OCI-LY1 (cell line): ENCODE measurements at regions not wholly inside any gene's neighbourhood (a gene's known extent, or its start where the extent isn't known, plus 50 kb on each side); places are given as distances from the start of the nearest gene placed in this dataset.
A peak's percentile ranks its signal among the peaks of the same experiment; 100 is the strongest.

Experiments used
- H2AFZ ChIP-seq: fragments of 200-600 bp; sonication (generic), shearing (Covaris generic); 2 replicates; pipeline ENCODE4 v1.6.0; 2014; ENCODE audit warnings: antibody characterized with exemption, mild to moderate bottlenecking, low read length
- H3F3A ChIP-seq: fragments of 200-600 bp; sonication (generic), shearing (Covaris generic); 2 replicates; pipeline ENCODE4 v1.6.0; 2014; ENCODE audit warnings: mild to moderate bottlenecking, antibody characterized with exemption, low read length, moderate library complexity; ENCODE audit not compliant: insufficient read depth
- H3K27ac ChIP-seq: fragments of 200-600 bp; sonication (generic); 2 replicates; pipeline ENCODE4 v1.5.1; 2014; ENCODE audit warnings: low read length, mixed run types, mild to moderate bottlenecking, low read depth; ENCODE audit not compliant: poor library complexity, severe bottlenecking
- H3K27me3 ChIP-seq: fragments of 200-600 bp; sonication (generic); 2 replicates; pipeline ENCODE4 v1.6.0; 2014; ENCODE audit warnings: antibody characterized with exemption, mild to moderate bottlenecking, low read length, moderate library complexity; ENCODE audit not compliant: insufficient read depth
- H3K36me3 ChIP-seq: fragments of 200-600 bp; sonication (generic); 2 replicates; pipeline ENCODE4 v1.6.1; 2014; ENCODE audit warnings: mild to moderate bottlenecking, antibody characterized with exemption, low read length, moderate library complexity, mixed read lengths; ENCODE audit not compliant: insufficient read depth
- H3K4me1 ChIP-seq: fragments of 200-600 bp; sonication (generic); 2 replicates; pipeline ENCODE4 v1.5.1; 2014; ENCODE audit warnings: mild to moderate bottlenecking, low read length, moderate library complexity; ENCODE audit not compliant: insufficient read depth, severe bottlenecking
- H3K4me2 ChIP-seq: fragments of 200-600 bp; sonication (generic), shearing (Covaris generic); 2 replicates; pipeline ENCODE4 v1.6.1; 2014; ENCODE audit warnings: low read length
- H3K4me3 ChIP-seq: fragments of 200-600 bp; sonication (generic); 2 replicates; pipeline ENCODE4 v1.5.1; 2014; ENCODE audit warnings: low read length, low read depth, mild to moderate bottlenecking, mixed read lengths; ENCODE audit not compliant: poor library complexity, severe bottlenecking
- H3K79me2 ChIP-seq: fragments of 200-600 bp; shearing (Covaris generic); 2 replicates; pipeline ENCODE4 v1.6.1; 2016; ENCODE audit warnings: mixed run types, low read length, mixed read lengths; ENCODE audit not compliant: insufficient read depth
- H3K9ac ChIP-seq: fragments of 200-600 bp; sonication (generic), shearing (Covaris generic); 2 replicates; pipeline ENCODE4 v1.6.1; 2014; ENCODE audit warnings: mild to moderate bottlenecking, low read length, mixed read lengths
- H3K9me2 ChIP-seq: fragments of 200-600 bp; sonication (generic), shearing (Covaris generic); 2 replicates; pipeline ENCODE4 v1.6.1; 2014; ENCODE audit warnings: low read depth, mild to moderate bottlenecking, low read length, mixed read lengths
- H3K9me3 ChIP-seq: fragments of 200-600 bp; shearing (Covaris generic); 2 replicates; pipeline ENCODE4 v1.6.1; 2014; ENCODE audit warnings: low read length, mixed read lengths
- H4K20me1 ChIP-seq: fragments of 200-600 bp; sonication (generic), shearing (Covaris generic); 2 replicates; pipeline ENCODE4 v1.6.0; 2016; ENCODE audit warnings: mild to moderate bottlenecking, low read length; ENCODE audit not compliant: insufficient read depth
- CTCF ChIP-seq: fragments of 200-600 bp; sonication (generic), shearing (Covaris generic); IDR thresholded peaks from 2 replicates; pipeline ENCODE4 v1.5.1; 2017; ENCODE audit warnings: mild to moderate bottlenecking, antibody characterized with exemption, low read length, moderate library complexity, mixed read lengths
- EZH2 ChIP-seq: fragments of 200-600 bp; sonication (generic), shearing (Covaris generic); IDR thresholded peaks from 2 replicates; pipeline ENCODE4 v1.8.0; 2017; ENCODE audit warnings: borderline replicate concordance, mixed run types, mild to moderate bottlenecking, antibody characterized with exemption, low read length, moderate library complexity, mixed read lengths

- H3F3A ChIP-seq = no peaks in the 10 kb centered on the region
- H3K4me3 ChIP-seq = no peak overlapping the region
- H3K36me3 ChIP-seq = no peaks in the 10 kb centered on the region; the same call in 1 of the 2 replicates
- H3K9ac ChIP-seq = no peak overlapping the region
- no peak overlapping the region for H2AFZ ChIP-seq
- H3K4me2 ChIP-seq = no peak overlapping the region
- no peak overlapping the region for H3K27ac ChIP-seq
- H3K9me3 ChIP-seq = peaks cover 7% of the 10 kb centered on the region; the same call in 1 of the 2 replicates
- TF ChIP-seq EZH2 (no peak), CTCF (no peak)
- H3K27me3 ChIP-seq = no peaks in the 10 kb centered on the region
- no peaks in the 10 kb centered on the region for H3K9me2 ChIP-seq
- H3K79me2 ChIP-seq = no peaks in the 10 kb centered on the region
- H4K20me1 ChIP-seq = no peaks in the 10 kb centered on the region
- H3K4me1 ChIP-seq = peaks cover 40% of the 10 kb centered on the region
These were observed 390.4 kb downstream of the SOX11 start for GRCh38 chr2:6082625-6083018.

GRCh38 chr2:6083136-6083535 lies 391.0 kb downstream of the SOX11 start:
- peaks cover 7% of the 10 kb centered on the region; the same call in 1 of the 2 replicates for H3K9me3 ChIP-seq
- H3K4me3 ChIP-seq = no peak overlapping the region
- H3K9ac ChIP-seq = no peak overlapping the region
- no peak overlapping the region for H3K27ac ChIP-seq
- TF ChIP-seq EZH2 (no peak), CTCF (no peak)
- no peaks in the 10 kb centered on the region for H4K20me1 ChIP-seq
- H3F3A ChIP-seq = no peaks in the 10 kb centered on the region
- no peak overlapping the region for H3K4me2 ChIP-seq
- no peaks in the 10 kb centered on the region for H3K9me2 ChIP-seq
- H3K4me1 ChIP-seq = peaks cover 35% of the 10 kb centered on the region
- H2AFZ ChIP-seq = no peak overlapping the region
- no peaks in the 10 kb centered on the region for H3K27me3 ChIP-seq
- no peaks in the 10 kb centered on the region; the same call in 1 of the 2 replicates for H3K36me3 ChIP-seq
- H3K79me2 ChIP-seq = no peaks in the 10 kb centered on the region

GRCh38 chr2:6089474-6089873 lies 397.3 kb downstream of the SOX11 start:
- Histone ChIP-seq H3F3A (no peaks in the 10 kb centered on the region), H3K4me3 (peak overlapping the region; percentile 28), H3K4me2 (peak overlapping the region; percentile 39), H3K4me1 (peaks cover 20% of the 10 kb centered on the region), H3K27me3 (no peaks in the 10 kb centered on the region), H4K20me1 (no peaks in the 10 kb centered on the region), H3K79me2 (no peaks in the 10 kb centered on the region), H3K36me3 (no peaks in the 10 kb centered on the region; the same call in 1 of the 2 replicates), H3K9ac (no peak overlapping the region), H2AFZ (peak overlapping the region; percentile 74), H3K27ac (no peak overlapping the region), H3K9me3 (peaks cover 7% of the 10 kb centered on the region; the same call in 1 of the 2 replicates), H3K9me2 (no peaks in the 10 kb centered on the region)
- TF ChIP-seq EZH2 (no peak), CTCF (no peak)
